Ishikawa (cell line): ENCODE measurements at regions not wholly inside any gene's neighbourhood (a gene's known extent, or its start where the extent isn't known, plus 50 kb on each side); places are given as distances from the start of the nearest gene placed in this dataset.

Source experiments
- CEBPB ChIP-seq: IDR thresholded peaks from 2 replicates; pipeline ENCODE4 v1.6.1; 2012
- CREB1 ChIP-seq: IDR thresholded peaks from 2 replicates; pipeline ENCODE4 v1.6.1; 2012; ENCODE audit warnings: low read depth
- EGR1 ChIP-seq: IDR thresholded peaks from 2 replicates; pipeline ENCODE4 v1.6.1; 2012
- EP300 ChIP-seq: IDR thresholded peaks from 2 replicates; pipeline ENCODE4 v1.6.1; 2012; ENCODE audit warnings: borderline replicate concordance
- FOXM1 ChIP-seq: IDR thresholded peaks from 2 replicates; pipeline ENCODE4 v1.6.1; 2012; ENCODE audit warnings: low read depth, borderline replicate concordance
- NFIC ChIP-seq: IDR thresholded peaks from 2 replicates; pipeline ENCODE4 v1.6.1; 2012
- RAD21 ChIP-seq: IDR thresholded peaks from 2 replicates; pipeline ENCODE4 v1.6.1; 2012; ENCODE audit warnings: low read depth
- TAF1 ChIP-seq: IDR thresholded peaks from 2 replicates; pipeline ENCODE4 v1.6.1; 2012; ENCODE audit warnings: low read depth, mild to moderate bottlenecking
- TCF12 ChIP-seq: IDR thresholded peaks from 2 replicates; pipeline ENCODE4 v1.6.1; 2012; ENCODE audit warnings: low read depth
- TEAD4 ChIP-seq: IDR thresholded peaks from 2 replicates; pipeline ENCODE4 v1.6.1; 2012
- USF1 ChIP-seq: IDR thresholded peaks from 2 replicates; pipeline ENCODE4 v1.6.1; 2012
- YY1 ChIP-seq: IDR thresholded peaks from 2 replicates; pipeline ENCODE4 v1.6.1; 2012; ENCODE audit warnings: low read depth
- ZBTB7A ChIP-seq: IDR thresholded peaks from 2 replicates; pipeline ENCODE4 v1.6.1; 2012; ENCODE audit warnings: low read depth
- TF ChIP-seq, protein P1 (sequence below): IDR thresholded peaks from 2 replicates; pipeline ENCODE4 v1.6.1; 2012
- TF ChIP-seq, protein P2 (sequence below): IDR thresholded peaks from 2 replicates; pipeline ENCODE4 v1.6.1; 2012; ENCODE audit warnings: low read depth, mild to moderate bottlenecking

- TF ChIP-seq, protein P1, sequence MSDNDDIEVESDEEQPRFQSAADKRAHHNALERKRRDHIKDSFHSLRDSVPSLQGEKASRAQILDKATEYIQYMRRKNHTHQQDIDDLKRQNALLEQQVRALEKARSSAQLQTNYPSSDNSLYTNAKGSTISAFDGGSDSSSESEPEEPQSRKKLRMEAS = no peak
- TF ChIP-seq TAF1 (no peak), USF1 (no peak), EP300 (no peak)
- TF ChIP-seq, protein P2, sequence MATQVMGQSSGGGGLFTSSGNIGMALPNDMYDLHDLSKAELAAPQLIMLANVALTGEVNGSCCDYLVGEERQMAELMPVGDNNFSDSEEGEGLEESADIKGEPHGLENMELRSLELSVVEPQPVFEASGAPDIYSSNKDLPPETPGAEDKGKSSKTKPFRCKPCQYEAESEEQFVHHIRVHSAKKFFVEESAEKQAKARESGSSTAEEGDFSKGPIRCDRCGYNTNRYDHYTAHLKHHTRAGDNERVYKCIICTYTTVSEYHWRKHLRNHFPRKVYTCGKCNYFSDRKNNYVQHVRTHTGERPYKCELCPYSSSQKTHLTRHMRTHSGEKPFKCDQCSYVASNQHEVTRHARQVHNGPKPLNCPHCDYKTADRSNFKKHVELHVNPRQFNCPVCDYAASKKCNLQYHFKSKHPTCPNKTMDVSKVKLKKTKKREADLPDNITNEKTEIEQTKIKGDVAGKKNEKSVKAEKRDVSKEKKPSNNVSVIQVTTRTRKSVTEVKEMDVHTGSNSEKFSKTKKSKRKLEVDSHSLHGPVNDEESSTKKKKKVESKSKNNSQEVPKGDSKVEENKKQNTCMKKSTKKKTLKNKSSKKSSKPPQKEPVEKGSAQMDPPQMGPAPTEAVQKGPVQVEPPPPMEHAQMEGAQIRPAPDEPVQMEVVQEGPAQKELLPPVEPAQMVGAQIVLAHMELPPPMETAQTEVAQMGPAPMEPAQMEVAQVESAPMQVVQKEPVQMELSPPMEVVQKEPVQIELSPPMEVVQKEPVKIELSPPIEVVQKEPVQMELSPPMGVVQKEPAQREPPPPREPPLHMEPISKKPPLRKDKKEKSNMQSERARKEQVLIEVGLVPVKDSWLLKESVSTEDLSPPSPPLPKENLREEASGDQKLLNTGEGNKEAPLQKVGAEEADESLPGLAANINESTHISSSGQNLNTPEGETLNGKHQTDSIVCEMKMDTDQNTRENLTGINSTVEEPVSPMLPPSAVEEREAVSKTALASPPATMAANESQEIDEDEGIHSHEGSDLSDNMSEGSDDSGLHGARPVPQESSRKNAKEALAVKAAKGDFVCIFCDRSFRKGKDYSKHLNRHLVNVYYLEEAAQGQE = no peak
Measured at GRCh38 chr5:26390608-26391007, 647.8 kb downstream of the CDH9 start.

GRCh38 chr5:26388976-26389375, 649.4 kb downstream of the CDH9 start:
- TF ChIP-seq RAD21 = no peak
- no peak for TF ChIP-seq EP300
- no peak for TF ChIP-seq FOXM1
- TF ChIP-seq TCF12 = no peak
- no peak for TF ChIP-seq USF1
- TF ChIP-seq ZBTB7A = no peak
- TF ChIP-seq EGR1 = no peak
- no peak for TF ChIP-seq NFIC
- TF ChIP-seq CREB1 = no peak
- TF ChIP-seq TAF1 = no peak
- no peak for TF ChIP-seq YY1
- no peak for TF ChIP-seq CEBPB

DNA sequence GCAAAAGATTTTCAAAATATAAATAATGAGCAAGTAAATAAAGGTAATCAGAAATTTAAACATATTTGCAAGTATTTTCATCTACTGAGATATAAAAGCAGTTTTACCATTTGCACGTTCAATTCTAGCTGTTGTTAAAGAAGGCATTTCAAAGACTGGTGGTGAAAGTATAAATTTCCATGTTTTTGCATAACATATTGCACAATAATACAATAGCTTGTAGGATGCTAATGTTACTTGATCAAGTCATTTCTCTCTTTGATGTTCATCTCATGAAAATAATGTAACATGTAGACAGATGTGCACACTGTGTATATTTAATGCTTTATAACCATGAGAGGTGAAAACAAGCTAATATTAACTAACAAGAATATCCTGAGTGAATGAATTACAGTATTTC, 651.9 kb downstream of the CDH9 start:
- no peak for TF ChIP-seq CREB1
- no peak for TF ChIP-seq TAF1
- TF ChIP-seq TEAD4 = no peak
- no peak for TF ChIP-seq NFIC
- TF ChIP-seq YY1 = no peak
- no peak for TF ChIP-seq ZBTB7A
- no peak for TF ChIP-seq FOXM1
- no peak for TF ChIP-seq CEBPB
- no peak for TF ChIP-seq TCF12
- no peak for TF ChIP-seq EGR1
- TF ChIP-seq EP300 = no peak
- TF ChIP-seq, protein P2 = no peak
- TF ChIP-seq USF1 = no peak
- TF ChIP-seq RAD21 = no peak
- TF ChIP-seq, protein P1 = no peak

GRCh38 chr5:26343801-26344325, 694.5 kb downstream of the CDH9 start:
- TF ChIP-seq TAF1 (no peak), NFIC (no peak), CREB1 (no peak), EP300 (no peak), TEAD4 (no peak), USF1 (no peak), TCF12 (no peak), CEBPB (no peak)

DNA sequence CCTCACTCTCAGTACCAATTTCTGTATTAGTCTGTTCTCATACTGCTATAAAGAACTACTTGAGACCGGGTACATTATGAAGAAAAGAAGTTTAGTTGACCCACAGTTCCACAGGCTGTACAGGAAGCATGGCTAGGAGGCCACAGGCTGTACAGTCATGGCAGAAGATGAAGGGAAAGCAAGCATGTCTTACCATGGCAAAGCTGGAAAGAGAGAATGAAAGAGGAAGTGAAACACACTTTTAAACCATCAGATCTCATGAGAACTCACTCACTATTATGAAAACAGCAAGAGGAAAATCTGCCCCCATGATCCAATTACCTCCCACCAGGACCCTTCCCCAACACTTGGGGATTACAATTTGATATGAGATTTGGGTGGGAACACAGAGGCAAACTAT, 698.8 kb downstream of the CDH9 start:
- no peak for TF ChIP-seq ZBTB7A
- TF ChIP-seq NFIC = no peak
- TF ChIP-seq USF1 = no peak
- TF ChIP-seq YY1 = no peak
- no peak for TF ChIP-seq EP300
- TF ChIP-seq, protein P1 = no peak
- TF ChIP-seq TEAD4 = no peak
- no peak for TF ChIP-seq CREB1
- TF ChIP-seq FOXM1 = no peak
- TF ChIP-seq CEBPB = no peak
- no peak for TF ChIP-seq RAD21
